Endothelial cell of umbilical vein (primary cell): ENCODE measurements at regions not wholly inside any gene's neighbourhood (a gene's known extent, or its start where the extent isn't known, plus 50 kb on each side); places are given as distances from the start of the nearest gene placed in this dataset.

Experiments used
- JUN ChIP-seq: IDR thresholded peaks from 2 replicates; pipeline ENCODE4 v1.6.1; 2011; ENCODE audit warnings: borderline replicate concordance, low read depth; ENCODE audit not compliant: insufficient read length, insufficient read depth
- POLR2A ChIP-seq: IDR thresholded peaks from 2 replicates; pipeline ENCODE4 v1.6.1; 2012; ENCODE audit warnings: low read depth, mild to moderate bottlenecking, control low read depth, low read length
- POLR2AphosphoS5 ChIP-seq: IDR thresholded peaks from 2 replicates; pipeline ENCODE4 v1.6.1; 2012; ENCODE audit warnings: low read depth, mild to moderate bottlenecking, control low read depth, low read length, moderate library complexity; ENCODE audit not compliant: insufficient read depth
- TF ChIP-seq, protein P1 (sequence below), 2 donors: IDR thresholded peaks; 1 replicate in 1 of 2; 2 replicates in 1 of 2; pipeline ENCODE4 v1.5.1; 2011; ENCODE audit warnings: low read length in 2 of 2, mild to moderate bottlenecking in 2 of 2, moderate library complexity in 2 of 2, control low read depth in 1 of 2, inconsistent platforms in 1 of 2, low read depth in 1 of 2; ENCODE audit not compliant: insufficient read depth in 1 of 2; ENCODE audit errors: extremely low read depth in 1 of 2

DNA sequence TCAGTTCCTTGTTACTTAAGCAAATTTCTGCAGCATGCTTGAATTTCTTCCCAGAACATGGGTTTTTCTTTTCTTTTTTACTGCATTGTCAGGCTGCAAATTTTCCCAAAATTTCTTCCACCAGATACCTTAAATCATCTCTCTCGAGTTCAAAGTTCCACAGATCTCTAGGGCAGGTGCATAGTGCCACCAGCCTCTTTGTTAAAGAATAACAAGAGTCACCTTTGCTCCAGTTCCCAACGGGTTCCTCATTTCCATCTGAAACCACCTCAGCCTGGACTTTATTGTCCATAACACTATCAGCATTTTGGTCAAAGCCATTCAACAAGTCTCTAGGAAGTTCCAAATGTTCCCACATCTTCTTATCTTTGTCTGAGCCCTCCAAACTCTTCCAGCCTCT, 389.2 kb downstream of the NXPH1 start:
- TF ChIP-seq, protein P1, sequence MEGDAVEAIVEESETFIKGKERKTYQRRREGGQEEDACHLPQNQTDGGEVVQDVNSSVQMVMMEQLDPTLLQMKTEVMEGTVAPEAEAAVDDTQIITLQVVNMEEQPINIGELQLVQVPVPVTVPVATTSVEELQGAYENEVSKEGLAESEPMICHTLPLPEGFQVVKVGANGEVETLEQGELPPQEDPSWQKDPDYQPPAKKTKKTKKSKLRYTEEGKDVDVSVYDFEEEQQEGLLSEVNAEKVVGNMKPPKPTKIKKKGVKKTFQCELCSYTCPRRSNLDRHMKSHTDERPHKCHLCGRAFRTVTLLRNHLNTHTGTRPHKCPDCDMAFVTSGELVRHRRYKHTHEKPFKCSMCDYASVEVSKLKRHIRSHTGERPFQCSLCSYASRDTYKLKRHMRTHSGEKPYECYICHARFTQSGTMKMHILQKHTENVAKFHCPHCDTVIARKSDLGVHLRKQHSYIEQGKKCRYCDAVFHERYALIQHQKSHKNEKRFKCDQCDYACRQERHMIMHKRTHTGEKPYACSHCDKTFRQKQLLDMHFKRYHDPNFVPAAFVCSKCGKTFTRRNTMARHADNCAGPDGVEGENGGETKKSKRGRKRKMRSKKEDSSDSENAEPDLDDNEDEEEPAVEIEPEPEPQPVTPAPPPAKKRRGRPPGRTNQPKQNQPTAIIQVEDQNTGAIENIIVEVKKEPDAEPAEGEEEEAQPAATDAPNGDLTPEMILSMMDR (IDR thresholded peaks at IDR 0.05; ENCODE audit: extremely low read depth in 1 of 2, insufficient read depth in 1 of 2, low read depth in 1 of 2, low read length in 2 of 2): no peak
- TF ChIP-seq JUN: no peak
- no peak for TF ChIP-seq POLR2A
- TF ChIP-seq POLR2AphosphoS5: no peak
